ENCODE measurements at regions not wholly inside any gene's neighbourhood (a gene's known extent, or its start where the extent isn't known, plus 50 kb on each side); places are given as distances from the start of the nearest gene placed in this dataset.
A peak's percentile ranks its signal among the peaks of the same experiment; 100 is the strongest.

DNA sequence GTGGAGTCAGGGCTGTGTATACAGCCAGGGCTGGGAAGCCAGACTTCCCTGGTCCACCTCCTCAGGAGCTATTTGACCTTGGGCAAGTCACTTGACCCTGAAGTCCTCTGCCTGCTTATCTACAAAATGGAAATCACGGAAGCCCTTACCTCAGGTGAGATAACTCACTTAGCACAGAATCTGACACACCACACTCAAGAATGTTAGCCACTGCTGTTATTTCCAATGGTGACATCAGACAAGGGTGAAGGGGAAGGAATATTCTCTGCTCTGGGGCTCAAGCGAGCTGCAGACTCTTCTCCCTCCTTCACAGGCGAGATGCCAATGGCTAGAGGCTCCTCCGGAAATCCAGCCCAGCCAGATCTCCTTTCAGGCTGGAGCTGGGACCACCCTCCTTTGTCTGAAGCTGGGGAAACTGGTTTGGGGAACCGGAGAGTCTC lies 189.6 kb downstream of the HAUS1 start:
- Histone ChIP-seq H3K9me3 (no peaks in the 10 kb centered on the region), H3K27ac (no peak overlapping the region), H3K27me3 (no peaks in the 10 kb centered on the region), H3K4me3 (no peak overlapping the region), H3K4me1 (peaks cover 0 to 12% of the 10 kb centered on the region in 2 donors), H3K36me3 (no peaks in the 10 kb centered on the region)
- DNase-seq, result no peak
- TF ChIP-seq POLR2A (IDR thresholded peaks at IDR 0.05), result no peak
- TF ChIP-seq, protein P1, sequence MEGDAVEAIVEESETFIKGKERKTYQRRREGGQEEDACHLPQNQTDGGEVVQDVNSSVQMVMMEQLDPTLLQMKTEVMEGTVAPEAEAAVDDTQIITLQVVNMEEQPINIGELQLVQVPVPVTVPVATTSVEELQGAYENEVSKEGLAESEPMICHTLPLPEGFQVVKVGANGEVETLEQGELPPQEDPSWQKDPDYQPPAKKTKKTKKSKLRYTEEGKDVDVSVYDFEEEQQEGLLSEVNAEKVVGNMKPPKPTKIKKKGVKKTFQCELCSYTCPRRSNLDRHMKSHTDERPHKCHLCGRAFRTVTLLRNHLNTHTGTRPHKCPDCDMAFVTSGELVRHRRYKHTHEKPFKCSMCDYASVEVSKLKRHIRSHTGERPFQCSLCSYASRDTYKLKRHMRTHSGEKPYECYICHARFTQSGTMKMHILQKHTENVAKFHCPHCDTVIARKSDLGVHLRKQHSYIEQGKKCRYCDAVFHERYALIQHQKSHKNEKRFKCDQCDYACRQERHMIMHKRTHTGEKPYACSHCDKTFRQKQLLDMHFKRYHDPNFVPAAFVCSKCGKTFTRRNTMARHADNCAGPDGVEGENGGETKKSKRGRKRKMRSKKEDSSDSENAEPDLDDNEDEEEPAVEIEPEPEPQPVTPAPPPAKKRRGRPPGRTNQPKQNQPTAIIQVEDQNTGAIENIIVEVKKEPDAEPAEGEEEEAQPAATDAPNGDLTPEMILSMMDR (IDR thresholded peaks at IDR 0.05 in 4 of 5, conservative IDR thresholded peaks at IDR 0.05 in 1 of 5), result no peak
- intact Hi-C loops (cut with DNase I; ENCODE audit: low total_unique reads) (no loop called here), in situ Hi-C loops (cut with MboI; ENCODE audit: low sequenced_read_pairs in 4 of 4) (loop anchor here (25.0 kb wide), 4 partner anchors 94 to 369 kb away; partner anchors contain the start of gene LOXHD1 (in 1 of the 4))
- no peak for ATAC-seq

DNA sequence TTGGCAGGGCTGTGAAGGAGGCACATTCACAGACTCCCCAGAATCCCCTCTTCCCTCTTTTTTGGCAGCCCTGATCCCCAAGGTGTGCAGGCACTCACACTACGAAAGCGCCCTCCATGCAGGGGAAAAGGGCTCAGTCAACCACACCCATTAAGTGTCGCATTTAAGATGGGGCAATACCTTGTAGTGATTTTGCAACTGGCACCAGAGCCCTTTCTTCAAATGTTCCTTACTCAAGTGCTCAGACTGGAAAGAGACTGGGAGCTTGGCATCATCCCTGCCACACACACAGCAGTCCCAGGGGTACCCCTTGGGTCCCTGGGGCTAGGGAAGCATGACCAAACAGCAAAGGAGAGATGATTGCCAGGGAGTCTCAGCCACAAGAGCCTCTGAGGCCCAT lies 190.1 kb downstream of the HAUS1 start:
- Histone ChIP-seq H3K27me3 (no peaks in the 10 kb centered on the region), H3K9me3 (no peaks in the 10 kb centered on the region), H3K36me3 (no peaks in the 10 kb centered on the region), H3K4me1 (peaks cover 0 to 12% of the 10 kb centered on the region in 2 donors), H3K27ac (no peak overlapping the region), H3K4me3 (no peak overlapping the region)
- ATAC-seq, result peak in 1 of 2 donors; percentile 69
- intact Hi-C loops (cut with DNase I; ENCODE audit: low total_unique reads) (no loop called here), in situ Hi-C loops (cut with MboI; ENCODE audit: low sequenced_read_pairs in 4 of 4) (loop anchor here (25.0 kb wide), 4 partner anchors 93 to 368 kb away; partner anchors contain the start of gene LOXHD1 (in 1 of the 4))
- no peak for DNase-seq
- TF ChIP-seq POLR2A (IDR thresholded peaks at IDR 0.05), result no peak
- TF ChIP-seq, protein P1 (IDR thresholded peaks at IDR 0.05 in 4 of 5, conservative IDR thresholded peaks at IDR 0.05 in 1 of 5), result no peak

DNA sequence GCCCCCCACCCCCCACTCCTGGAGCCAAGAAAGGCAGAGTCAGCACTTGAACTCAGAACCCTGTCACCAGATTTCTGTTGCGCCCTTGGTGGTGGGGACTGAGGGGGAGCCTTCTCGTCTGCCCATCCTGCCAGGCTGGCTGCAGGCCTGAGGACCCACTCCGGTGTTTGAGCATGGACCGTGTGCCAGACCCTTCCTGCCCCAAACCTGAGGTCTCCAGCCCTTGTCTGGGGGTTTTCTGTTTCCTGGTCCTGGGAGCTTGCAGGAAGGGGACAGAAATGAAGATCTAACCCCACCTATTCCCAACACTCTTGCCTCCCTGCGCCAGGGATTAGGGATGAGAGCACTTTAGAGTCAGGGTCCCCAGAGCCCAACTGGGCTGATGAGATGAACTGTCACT lies 190.6 kb downstream of the HAUS1 start:
- Histone ChIP-seq H3K9me3 (no peaks in the 10 kb centered on the region), H3K4me1 (peaks cover 0 to 10% of the 10 kb centered on the region in 2 donors), H3K36me3 (no peaks in the 10 kb centered on the region), H3K27ac (no peak overlapping the region), H3K27me3 (no peaks in the 10 kb centered on the region), H3K4me3 (no peak overlapping the region)
- no peak for ATAC-seq
- in situ Hi-C loops (cut with MboI; ENCODE audit: low sequenced_read_pairs in 4 of 4), result loop anchor here (25.0 kb wide), 4 partner anchors 93 to 368 kb away; partner anchors contain the start of gene LOXHD1 (in 1 of the 4)
- intact Hi-C loops (cut with DNase I; ENCODE audit: low total_unique reads), result no loop called here
- no peak for DNase-seq
- TF ChIP-seq POLR2A (IDR thresholded peaks at IDR 0.05), result no peak
- TF ChIP-seq, protein P1 (IDR thresholded peaks at IDR 0.05 in 4 of 5, conservative IDR thresholded peaks at IDR 0.05 in 1 of 5), result no peak

DNA sequence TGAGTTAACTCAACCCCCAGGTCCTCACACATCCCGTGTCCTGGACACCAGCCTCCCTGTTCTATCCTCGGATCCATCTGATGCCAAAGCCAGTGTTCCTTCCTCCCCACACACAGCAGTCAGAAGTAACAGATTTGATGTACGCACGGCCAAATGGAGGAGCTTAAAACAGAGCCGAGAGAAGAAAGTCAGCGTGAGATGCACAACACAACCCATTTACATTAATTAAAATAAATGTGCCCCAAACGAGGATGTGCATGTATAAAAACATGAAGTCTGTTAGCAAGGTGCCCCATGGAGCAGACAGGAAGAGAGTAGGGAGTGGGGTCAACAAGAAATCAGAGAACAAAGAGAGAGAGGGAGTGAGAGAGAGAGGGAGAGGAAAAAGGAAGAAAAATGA lies 191.2 kb downstream of the HAUS1 start:
- Histone ChIP-seq H3K4me1 (peaks cover 0 to 9% of the 10 kb centered on the region in 2 donors), H3K27ac (no peak overlapping the region), H3K27me3 (no peaks in the 10 kb centered on the region), H3K4me3 (no peak overlapping the region), H3K9me3 (no peaks in the 10 kb centered on the region), H3K36me3 (no peaks in the 10 kb centered on the region)
- DNase-seq (no peak), ATAC-seq (no peak)
- TF ChIP-seq POLR2A (IDR thresholded peaks at IDR 0.05), result no peak
- intact Hi-C loops (cut with DNase I; ENCODE audit: low total_unique reads) (no loop called here), in situ Hi-C loops (cut with MboI; ENCODE audit: low sequenced_read_pairs in 4 of 4) (loop anchor here (25.0 kb wide), 4 partner anchors 92 to 367 kb away; partner anchors contain the start of gene LOXHD1 (in 1 of the 4))

DNA sequence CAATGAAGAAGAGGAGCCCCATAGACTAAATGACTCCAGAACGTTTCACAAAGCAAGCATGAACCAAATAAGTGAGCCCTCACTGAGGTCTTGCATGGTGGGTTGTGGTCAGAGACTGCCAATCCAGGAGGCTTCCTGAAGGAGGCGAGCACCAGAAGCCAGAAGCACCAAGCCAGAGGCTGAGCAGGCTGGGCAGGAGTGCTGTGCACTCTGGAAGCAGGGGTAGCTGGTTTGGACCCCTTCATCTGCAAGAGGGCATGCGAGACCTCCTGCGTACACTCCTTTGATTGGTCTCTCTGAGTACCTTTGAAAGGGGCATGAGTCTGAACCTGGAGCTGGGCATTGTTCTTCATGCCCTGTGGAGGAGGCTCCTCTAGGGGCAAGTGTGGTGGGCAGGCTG lies 192.5 kb downstream of the HAUS1 start:
- Histone ChIP-seq H3K27ac (no peak overlapping the region), H3K36me3 (no peaks in the 10 kb centered on the region), H3K4me3 (no peak overlapping the region), H3K27me3 (no peaks in the 10 kb centered on the region), H3K9me3 (no peaks in the 10 kb centered on the region), H3K4me1 (peaks cover 0 to 9% of the 10 kb centered on the region in 2 donors)
- TF ChIP-seq POLR2A (IDR thresholded peaks at IDR 0.05), result no peak
- TF ChIP-seq, protein P1 (IDR thresholded peaks at IDR 0.05 in 4 of 5, conservative IDR thresholded peaks at IDR 0.05 in 1 of 5), result no peak
- no peak for DNase-seq
- ATAC-seq, result no peak
- in situ Hi-C loops (cut with MboI; ENCODE audit: low sequenced_read_pairs in 4 of 4) (loop anchor here (25.0 kb wide), 4 partner anchors 91 to 366 kb away; partner anchors contain the start of gene LOXHD1 (in 1 of the 4)), intact Hi-C loops (cut with DNase I; ENCODE audit: low total_unique reads) (no loop called here)
